ENCODE measurements at regions not wholly inside any gene's neighbourhood (a gene's known extent, or its start where the extent isn't known, plus 50 kb on each side); places are given as distances from the start of the nearest gene placed in this dataset.

GRCh38 chr10:43863270-43863669, 214.6 kb upstream of the ZNF32 start:
- no peak for TF ChIP-seq CTCF (conservative IDR thresholded peaks at IDR 0.05 in 1 of 2, IDR thresholded peaks at IDR 0.05 in 1 of 2; ENCODE audit: extremely low read depth in 1 of 2, insufficient read depth in 1 of 2, low read depth in 1 of 2, low read length in 2 of 2)
- TF ChIP-seq EZH2 (IDR thresholded peaks at IDR 0.05; ENCODE audit: borderline replicate concordance, low read length) = no peak
